ENCODE measurements at regions not wholly inside any gene's neighbourhood (a gene's known extent, or its start where the extent isn't known, plus 50 kb on each side); places are given as distances from the start of the nearest gene placed in this dataset.

DNA sequence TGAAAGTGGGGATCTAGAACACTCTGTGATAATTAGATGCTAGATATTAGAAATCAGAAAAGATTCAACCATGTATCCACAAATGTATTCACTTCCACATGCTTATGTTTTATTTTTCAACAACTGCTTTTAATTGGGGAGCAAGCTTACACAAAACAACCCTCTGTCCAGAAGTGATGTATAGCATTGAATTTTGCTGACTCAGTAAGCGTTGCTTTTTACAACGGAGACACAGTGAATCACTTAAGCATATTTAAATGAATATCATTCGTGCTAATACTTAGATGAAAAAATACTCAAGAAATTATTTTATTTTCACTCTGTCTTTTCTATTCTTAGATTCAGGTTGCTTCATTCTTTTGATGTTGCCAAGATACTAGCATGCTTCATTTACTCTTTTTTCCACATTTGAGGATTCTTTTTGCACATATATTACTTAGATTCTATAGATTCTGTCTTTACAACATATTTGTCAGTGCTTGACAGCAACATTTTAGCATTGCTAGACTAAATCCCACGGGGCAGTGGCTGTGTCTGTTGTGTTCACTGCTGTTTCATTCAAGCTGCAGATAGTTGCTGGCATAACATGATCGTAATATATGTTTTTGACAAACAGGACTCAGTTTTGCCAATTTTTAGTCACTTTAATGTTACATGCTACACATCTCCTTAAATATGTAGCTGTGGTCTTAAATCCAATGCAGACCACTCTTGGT, 1714.4 kb upstream of the SEL1L start:
- no peak for DNase-seq (ENCODE audit: insufficient read length)
- no peak for FAIRE-seq
- TF ChIP-seq TAF1 (IDR thresholded peaks at IDR 0.05; ENCODE audit: borderline replicate concordance, low read depth, low read length), result no peak

DNA sequence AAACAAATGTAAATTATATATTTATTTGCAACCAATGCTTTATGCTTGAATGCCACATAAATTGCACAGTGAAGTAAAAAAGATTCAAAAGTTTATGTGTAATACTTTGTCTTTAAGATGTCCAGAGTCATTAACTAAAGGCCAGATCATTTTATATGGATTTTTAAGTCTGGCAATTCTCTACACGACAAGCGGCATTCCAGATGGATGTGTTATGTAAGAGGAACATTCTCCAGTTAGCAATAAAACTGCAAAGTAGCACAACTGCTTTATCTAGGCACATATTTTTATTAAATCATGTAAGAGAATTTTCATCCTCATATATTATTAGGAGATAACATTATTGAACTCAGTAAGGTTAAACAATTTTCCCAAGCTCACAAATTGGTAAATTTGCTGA, 1717.7 kb upstream of the SEL1L start:
- DNase-seq (ENCODE audit: insufficient read length) (no peak), FAIRE-seq (no peak)
- TF ChIP-seq TAF1 (IDR thresholded peaks at IDR 0.05; ENCODE audit: borderline replicate concordance, low read depth, low read length) (no peak), POLR2AphosphoS5 (IDR thresholded peaks at IDR 0.05; ENCODE audit: low read depth, low read length) (no peak), POLR2A (IDR thresholded peaks at IDR 0.05; ENCODE audit: low read depth, low read length) (no peak)

DNA sequence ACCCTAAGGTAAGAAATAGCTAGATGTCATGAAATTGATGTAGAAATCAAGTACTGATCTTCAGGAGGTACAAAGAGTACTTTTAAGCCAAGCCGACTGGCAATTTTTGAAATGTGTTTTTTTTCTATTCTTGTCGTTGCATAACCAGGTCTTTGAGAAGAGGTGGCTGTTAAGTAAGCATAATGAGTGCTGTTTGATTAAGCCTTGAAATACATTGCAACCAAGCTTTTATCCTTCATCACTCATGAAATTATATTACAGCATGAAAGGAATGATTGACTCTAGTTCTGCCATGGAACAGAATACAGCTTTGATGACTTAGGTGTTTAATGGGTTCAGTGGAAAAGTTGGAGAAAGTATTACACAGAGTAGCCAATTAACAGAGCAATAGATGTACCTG, 1720.2 kb upstream of the SEL1L start:
- FAIRE-seq (no peak), DNase-seq (ENCODE audit: insufficient read length) (no peak)
- no peak for TF ChIP-seq POLR2AphosphoS5 (IDR thresholded peaks at IDR 0.05; ENCODE audit: low read depth, low read length)
- TF ChIP-seq TAF1 (IDR thresholded peaks at IDR 0.05; ENCODE audit: borderline replicate concordance, low read depth, low read length), result no peak
- no peak for TF ChIP-seq POLR2A (IDR thresholded peaks at IDR 0.05; ENCODE audit: low read depth, low read length)

DNA sequence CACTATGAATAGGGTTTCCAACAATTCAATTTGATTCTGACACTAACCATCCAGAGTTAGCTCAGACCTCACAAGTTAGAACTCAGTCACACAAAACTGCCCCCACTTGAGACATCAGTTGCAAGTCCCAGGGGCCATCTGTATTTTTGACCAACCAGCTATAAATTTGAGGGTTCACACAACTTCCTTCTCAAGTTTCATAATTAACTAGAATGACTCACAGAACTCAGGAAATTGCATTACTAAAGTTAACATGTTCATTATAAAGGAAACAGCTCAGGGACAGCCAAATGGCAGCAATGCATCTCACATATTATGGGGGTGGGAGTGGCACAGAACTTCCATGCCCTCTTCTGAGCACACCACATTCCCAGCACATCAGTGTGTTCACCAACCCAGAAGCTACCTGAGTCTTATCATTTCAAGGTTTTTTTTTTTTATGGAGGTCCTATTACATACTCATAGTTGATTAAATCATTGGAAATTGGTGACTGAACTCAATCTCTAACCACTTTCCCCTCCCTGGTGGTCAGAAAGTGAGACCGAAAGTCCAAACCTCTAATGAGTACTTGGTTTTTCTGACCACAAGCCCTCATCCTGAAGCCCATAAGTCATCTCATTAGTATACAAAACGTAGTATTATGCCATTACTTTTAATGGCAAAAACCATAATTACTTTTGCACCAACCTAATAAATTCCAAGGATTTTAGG, 1721.5 kb upstream of the SEL1L start:
- FAIRE-seq, result no peak
- no peak for TF ChIP-seq POLR2AphosphoS5 (IDR thresholded peaks at IDR 0.05; ENCODE audit: low read depth, low read length)
- TF ChIP-seq TAF1 (IDR thresholded peaks at IDR 0.05; ENCODE audit: borderline replicate concordance, low read depth, low read length), result no peak
- no peak for TF ChIP-seq POLR2A (IDR thresholded peaks at IDR 0.05; ENCODE audit: low read depth, low read length)
- no peak for DNase-seq (ENCODE audit: insufficient read length)

- DNase-seq (ENCODE audit: insufficient read length), result no peak
- TF ChIP-seq TAF1 (IDR thresholded peaks at IDR 0.05; ENCODE audit: borderline replicate concordance, low read depth, low read length) (no peak), POLR2A (IDR thresholded peaks at IDR 0.05; ENCODE audit: low read depth, low read length) (no peak), POLR2AphosphoS5 (IDR thresholded peaks at IDR 0.05; ENCODE audit: low read depth, low read length) (no peak)
- no peak for FAIRE-seq
These were observed 1722.1 kb upstream of the SEL1L start for GRCh38 chr14:83255727-83256090.

DNA sequence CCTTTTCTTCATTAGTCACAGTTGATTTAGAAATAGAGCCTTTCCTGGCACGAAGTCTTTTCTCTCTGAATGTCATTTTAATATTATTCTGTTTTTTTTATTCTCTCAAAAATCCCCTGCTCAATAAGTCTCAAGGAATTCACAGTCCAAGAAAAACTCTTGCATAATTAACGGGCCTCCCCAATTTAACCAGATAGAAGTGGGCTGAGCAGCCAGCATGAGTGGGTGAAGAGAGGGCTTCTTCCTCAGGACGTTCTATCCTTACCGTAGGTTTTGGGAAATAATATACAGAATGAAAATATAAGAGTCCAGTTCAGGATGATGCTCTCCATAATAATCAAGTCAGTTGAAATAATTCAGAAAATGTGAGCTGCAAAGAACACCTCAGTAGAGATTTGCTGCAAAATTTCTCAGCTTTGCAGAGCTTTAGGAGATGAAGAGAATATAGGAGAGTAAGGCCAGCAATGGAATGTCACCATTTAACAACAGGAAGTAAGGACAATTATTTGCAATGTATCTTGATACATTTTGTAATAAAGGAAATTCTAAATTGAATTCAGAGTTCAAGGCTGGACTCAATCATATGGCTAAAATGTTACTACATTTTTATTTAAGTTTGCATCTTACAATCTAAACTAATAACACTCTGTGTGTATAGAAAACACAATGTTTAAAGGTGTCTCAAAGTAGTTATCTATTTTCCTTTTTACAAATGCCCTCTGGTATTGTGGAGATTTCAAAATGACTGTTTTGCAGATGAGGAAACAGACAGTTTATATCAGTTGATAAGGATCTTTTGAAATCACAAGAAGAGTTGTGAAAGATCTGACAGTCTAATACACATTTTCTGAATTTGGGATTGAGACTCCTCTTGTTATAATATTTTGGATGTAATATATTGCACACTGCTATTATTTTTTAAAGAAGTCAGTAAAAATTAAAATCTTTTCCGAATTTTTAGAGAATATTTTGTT, 1724.1 kb upstream of the SEL1L start:
- DNase-seq (ENCODE audit: insufficient read length) (no peak), FAIRE-seq (no peak)
- TF ChIP-seq TAF1 (IDR thresholded peaks at IDR 0.05; ENCODE audit: borderline replicate concordance, low read depth, low read length) (no peak), POLR2AphosphoS5 (IDR thresholded peaks at IDR 0.05; ENCODE audit: low read depth, low read length) (no peak), POLR2A (IDR thresholded peaks at IDR 0.05; ENCODE audit: low read depth, low read length) (no peak)

- no peak for FAIRE-seq
- TF ChIP-seq POLR2A (IDR thresholded peaks at IDR 0.05; ENCODE audit: low read depth, low read length) (no peak), TAF1 (IDR thresholded peaks at IDR 0.05; ENCODE audit: borderline replicate concordance, low read depth, low read length) (no peak), POLR2AphosphoS5 (IDR thresholded peaks at IDR 0.05; ENCODE audit: low read depth, low read length) (no peak)
- no peak for DNase-seq (ENCODE audit: insufficient read length)
These were observed 1727.1 kb upstream of the SEL1L start for GRCh38 chr14:83260751-83261150.

- no peak for FAIRE-seq
- TF ChIP-seq TAF1 (IDR thresholded peaks at IDR 0.05; ENCODE audit: borderline replicate concordance, low read depth, low read length) (no peak), POLR2AphosphoS5 (IDR thresholded peaks at IDR 0.05; ENCODE audit: low read depth, low read length) (no peak), POLR2A (IDR thresholded peaks at IDR 0.05; ENCODE audit: low read depth, low read length) (no peak)
- no peak for DNase-seq (ENCODE audit: insufficient read length)
These were observed 1735.9 kb upstream of the SEL1L start for GRCh38 chr14:83269583-83269982.

DNA sequence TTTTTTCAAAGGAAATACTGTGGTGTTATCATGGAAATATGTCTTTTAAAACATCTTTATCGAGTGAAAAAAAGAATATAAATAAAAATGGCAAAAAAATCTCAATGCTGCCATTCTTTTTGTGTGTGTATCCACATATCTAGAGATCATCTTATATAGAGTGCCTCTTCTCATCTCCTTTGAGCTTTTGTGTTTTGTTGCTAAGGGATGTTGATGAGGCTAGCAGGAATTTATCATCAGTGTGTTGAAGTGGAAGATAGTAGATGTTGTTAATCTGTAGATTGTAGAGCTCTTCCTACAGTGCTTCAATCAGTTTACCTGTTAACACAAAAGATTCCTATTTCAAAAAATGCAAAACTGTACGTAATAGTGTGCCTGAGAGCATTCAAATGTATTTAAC, 1738.0 kb upstream of the SEL1L start:
- TF ChIP-seq POLR2AphosphoS5 (IDR thresholded peaks at IDR 0.05; ENCODE audit: low read depth, low read length) (no peak), POLR2A (IDR thresholded peaks at IDR 0.05; ENCODE audit: low read depth, low read length) (no peak), TAF1 (IDR thresholded peaks at IDR 0.05; ENCODE audit: borderline replicate concordance, low read depth, low read length) (no peak)
- DNase-seq (ENCODE audit: insufficient read length) (no peak), FAIRE-seq (no peak)

DNA sequence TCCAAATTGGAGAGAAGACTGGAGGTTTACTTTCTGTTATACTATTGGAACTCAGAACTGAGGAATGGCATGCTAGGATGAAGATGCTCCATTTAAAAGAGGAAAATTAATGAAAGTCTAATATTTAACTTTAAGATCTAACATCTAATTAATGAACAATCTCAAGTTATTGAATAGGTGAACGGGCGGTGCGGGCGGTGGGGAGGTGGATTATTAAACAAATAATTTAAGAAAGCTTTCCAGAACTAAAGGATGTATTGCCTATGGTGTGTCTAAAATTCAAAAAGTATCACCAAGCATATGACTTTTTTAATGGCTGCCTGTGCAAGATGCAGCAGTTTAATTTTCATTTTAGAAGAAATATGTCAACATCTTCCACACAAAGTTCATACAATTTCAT, 1747.1 kb upstream of the SEL1L start:
- FAIRE-seq (no peak), DNase-seq (ENCODE audit: insufficient read length) (no peak)
- TF ChIP-seq POLR2A (IDR thresholded peaks at IDR 0.05; ENCODE audit: low read depth, low read length), result no peak
- no peak for TF ChIP-seq POLR2AphosphoS5 (IDR thresholded peaks at IDR 0.05; ENCODE audit: low read depth, low read length)
- TF ChIP-seq TAF1 (IDR thresholded peaks at IDR 0.05; ENCODE audit: borderline replicate concordance, low read depth, low read length), result no peak

DNA sequence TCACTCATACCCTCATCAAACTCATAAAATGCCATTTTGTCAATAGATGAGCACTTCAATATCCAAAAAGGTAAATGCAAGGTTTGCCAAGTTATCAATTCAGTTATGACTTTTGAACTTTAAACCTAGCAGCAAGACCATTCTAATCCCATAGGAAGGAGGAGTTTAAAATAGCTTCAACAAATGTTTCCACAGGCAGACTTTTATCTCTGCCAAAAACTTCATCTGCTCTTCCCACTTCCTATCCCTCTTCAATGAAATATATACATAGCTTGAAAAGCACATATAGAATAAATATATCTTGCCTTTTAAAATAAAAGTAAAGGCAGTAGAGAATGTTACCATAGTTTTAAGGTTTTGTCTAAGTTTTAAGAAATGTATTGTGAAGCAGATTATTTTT, 1749.1 kb upstream of the SEL1L start:
- no peak for TF ChIP-seq POLR2AphosphoS5 (IDR thresholded peaks at IDR 0.05; ENCODE audit: low read depth, low read length)
- TF ChIP-seq TAF1 (IDR thresholded peaks at IDR 0.05; ENCODE audit: borderline replicate concordance, low read depth, low read length), result no peak
- no peak for TF ChIP-seq POLR2A (IDR thresholded peaks at IDR 0.05; ENCODE audit: low read depth, low read length)
- no peak for FAIRE-seq

More for the DNA sequence above, 1749.1 kb upstream of the SEL1L start:
- DNase-seq (ENCODE audit: insufficient read length), result no peak
